ENCODE measurements at regions not wholly inside any gene's neighbourhood (a gene's known extent, or its start where the extent isn't known, plus 50 kb on each side); places are given as distances from the start of the nearest gene placed in this dataset.
A peak's percentile ranks its signal among the peaks of the same experiment; 100 is the strongest.

DNA sequence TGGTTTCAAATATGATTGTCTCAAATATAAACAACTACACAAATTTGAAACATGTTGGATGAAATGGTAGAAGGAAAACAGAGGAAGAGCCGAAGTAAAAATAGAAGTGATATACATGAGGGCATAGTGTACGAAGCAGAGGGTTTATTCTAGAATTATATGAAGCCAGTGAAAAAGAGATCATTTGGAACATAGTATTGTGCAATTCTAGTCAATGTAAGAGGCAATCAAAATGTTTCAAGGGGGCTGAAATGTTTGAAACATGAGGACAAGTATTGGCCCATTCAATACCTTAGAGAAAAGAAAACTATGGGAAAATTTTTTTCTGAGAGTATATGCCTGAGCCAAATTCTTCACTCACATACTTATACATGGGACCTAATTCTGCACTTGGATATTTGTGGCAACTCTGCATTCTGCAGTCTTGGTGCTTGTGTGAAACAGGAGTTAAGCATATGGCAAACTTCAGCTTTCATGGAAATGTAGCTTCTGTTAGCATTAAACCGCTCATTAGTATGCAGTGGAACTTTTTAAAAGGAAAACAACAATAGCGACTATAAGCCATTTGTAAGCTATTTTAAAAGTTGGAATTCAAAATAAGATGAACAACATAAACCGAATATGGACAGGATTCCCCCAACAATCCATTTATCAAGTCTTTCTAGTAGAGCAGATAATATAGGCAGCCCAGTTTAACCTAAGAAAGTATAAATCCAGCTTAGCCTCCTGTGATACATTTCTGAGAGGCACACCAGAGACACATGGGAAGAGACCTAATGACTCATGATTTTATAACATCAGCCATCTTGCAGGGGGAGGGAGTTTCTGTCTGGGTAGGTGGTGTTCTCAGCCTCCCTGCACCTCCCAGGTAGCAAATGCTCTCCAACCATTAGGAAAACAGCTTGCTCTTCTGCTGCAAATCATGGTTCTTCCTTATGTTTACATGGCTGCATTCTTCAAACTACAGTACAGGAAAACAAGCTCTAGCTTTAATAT is 197.8 kb downstream of the PAX3 start:
- Histone ChIP-seq H4K20me1 (replicated peaks; ENCODE audit: insufficient read depth) (no peaks in the 10 kb centered on the region), H3K9me2 (ENCODE audit: insufficient read depth) (no peaks in the 10 kb centered on the region), H3K4me2 (peak overlapping the region; percentile 14; the same call in 1 of the 2 replicates), H3K27me3 (ENCODE audit: insufficient read depth) (no peaks in the 10 kb centered on the region), H3K27ac (ENCODE audit: low read depth) (no peak overlapping the region), H2AFZ (peak overlapping the region; percentile 74; the same call in 1 of the 2 replicates), H3K4me3 (no peak overlapping the region), H3K4me1 (ENCODE audit: insufficient read depth) (peaks cover 33% of the 10 kb centered on the region), H3K36me3 (ENCODE audit: insufficient read depth) (no peaks in the 10 kb centered on the region), H3K79me2 (replicated peaks; ENCODE audit: insufficient read depth) (no peaks in the 10 kb centered on the region), H3F3A (replicated peaks; ENCODE audit: low read depth) (no peaks in the 10 kb centered on the region)
- Mint-ChIP-seq H3K4me1 (peaks cover 40% of the 10 kb centered on the region), H3K9me3 (no peaks in the 10 kb centered on the region), H3K36me3 (ENCODE audit: low read depth) (no peaks in the 10 kb centered on the region), H3K4me3 (no peak overlapping the region), H3K27me3 (ENCODE audit: insufficient read depth, low read depth, poor library complexity) (no peaks in the 10 kb centered on the region), H3K27ac (no peak overlapping the region; the same call in 1 of the 2 replicates)
- ATAC-seq = no peak
- DNase-seq (ENCODE audit: low spot score) = no peak
- TF ChIP-seq CREB1 (CRISPR knock-in tag; IDR thresholded peaks at IDR 0.05; ENCODE audit: low read depth) (no peak), ZNF114 (CRISPR knock-in tag; IDR thresholded peaks at IDR 0.05) (no peak), EZH2 (IDR thresholded peaks at IDR 0.05; ENCODE audit: low read depth, unreplicated experiment) (no peak), POLR2AphosphoS5 (IDR thresholded peaks at IDR 0.05; ENCODE audit: low read depth) (no peak), JUNB (IDR thresholded peaks at IDR 0.05; ENCODE audit: unreplicated experiment) (no peak), STAT1 (IDR thresholded peaks at IDR 0.05; ENCODE audit: unreplicated experiment) (no peak), ZNF331 (CRISPR knock-in tag; IDR thresholded peaks at IDR 0.05; ENCODE audit: low read depth) (no peak), NANOG (IDR thresholded peaks at IDR 0.05; ENCODE audit: borderline replicate concordance) (no peak), EZH2phosphoT487 (IDR thresholded peaks at IDR 0.05; ENCODE audit: unreplicated experiment) (no peak)
- TF ChIP-seq, protein P1, sequence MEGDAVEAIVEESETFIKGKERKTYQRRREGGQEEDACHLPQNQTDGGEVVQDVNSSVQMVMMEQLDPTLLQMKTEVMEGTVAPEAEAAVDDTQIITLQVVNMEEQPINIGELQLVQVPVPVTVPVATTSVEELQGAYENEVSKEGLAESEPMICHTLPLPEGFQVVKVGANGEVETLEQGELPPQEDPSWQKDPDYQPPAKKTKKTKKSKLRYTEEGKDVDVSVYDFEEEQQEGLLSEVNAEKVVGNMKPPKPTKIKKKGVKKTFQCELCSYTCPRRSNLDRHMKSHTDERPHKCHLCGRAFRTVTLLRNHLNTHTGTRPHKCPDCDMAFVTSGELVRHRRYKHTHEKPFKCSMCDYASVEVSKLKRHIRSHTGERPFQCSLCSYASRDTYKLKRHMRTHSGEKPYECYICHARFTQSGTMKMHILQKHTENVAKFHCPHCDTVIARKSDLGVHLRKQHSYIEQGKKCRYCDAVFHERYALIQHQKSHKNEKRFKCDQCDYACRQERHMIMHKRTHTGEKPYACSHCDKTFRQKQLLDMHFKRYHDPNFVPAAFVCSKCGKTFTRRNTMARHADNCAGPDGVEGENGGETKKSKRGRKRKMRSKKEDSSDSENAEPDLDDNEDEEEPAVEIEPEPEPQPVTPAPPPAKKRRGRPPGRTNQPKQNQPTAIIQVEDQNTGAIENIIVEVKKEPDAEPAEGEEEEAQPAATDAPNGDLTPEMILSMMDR (conservative IDR thresholded peaks at IDR 0.05; ENCODE audit: low read depth in 2 of 2) = no peak
- TF ChIP-seq, protein P2, sequence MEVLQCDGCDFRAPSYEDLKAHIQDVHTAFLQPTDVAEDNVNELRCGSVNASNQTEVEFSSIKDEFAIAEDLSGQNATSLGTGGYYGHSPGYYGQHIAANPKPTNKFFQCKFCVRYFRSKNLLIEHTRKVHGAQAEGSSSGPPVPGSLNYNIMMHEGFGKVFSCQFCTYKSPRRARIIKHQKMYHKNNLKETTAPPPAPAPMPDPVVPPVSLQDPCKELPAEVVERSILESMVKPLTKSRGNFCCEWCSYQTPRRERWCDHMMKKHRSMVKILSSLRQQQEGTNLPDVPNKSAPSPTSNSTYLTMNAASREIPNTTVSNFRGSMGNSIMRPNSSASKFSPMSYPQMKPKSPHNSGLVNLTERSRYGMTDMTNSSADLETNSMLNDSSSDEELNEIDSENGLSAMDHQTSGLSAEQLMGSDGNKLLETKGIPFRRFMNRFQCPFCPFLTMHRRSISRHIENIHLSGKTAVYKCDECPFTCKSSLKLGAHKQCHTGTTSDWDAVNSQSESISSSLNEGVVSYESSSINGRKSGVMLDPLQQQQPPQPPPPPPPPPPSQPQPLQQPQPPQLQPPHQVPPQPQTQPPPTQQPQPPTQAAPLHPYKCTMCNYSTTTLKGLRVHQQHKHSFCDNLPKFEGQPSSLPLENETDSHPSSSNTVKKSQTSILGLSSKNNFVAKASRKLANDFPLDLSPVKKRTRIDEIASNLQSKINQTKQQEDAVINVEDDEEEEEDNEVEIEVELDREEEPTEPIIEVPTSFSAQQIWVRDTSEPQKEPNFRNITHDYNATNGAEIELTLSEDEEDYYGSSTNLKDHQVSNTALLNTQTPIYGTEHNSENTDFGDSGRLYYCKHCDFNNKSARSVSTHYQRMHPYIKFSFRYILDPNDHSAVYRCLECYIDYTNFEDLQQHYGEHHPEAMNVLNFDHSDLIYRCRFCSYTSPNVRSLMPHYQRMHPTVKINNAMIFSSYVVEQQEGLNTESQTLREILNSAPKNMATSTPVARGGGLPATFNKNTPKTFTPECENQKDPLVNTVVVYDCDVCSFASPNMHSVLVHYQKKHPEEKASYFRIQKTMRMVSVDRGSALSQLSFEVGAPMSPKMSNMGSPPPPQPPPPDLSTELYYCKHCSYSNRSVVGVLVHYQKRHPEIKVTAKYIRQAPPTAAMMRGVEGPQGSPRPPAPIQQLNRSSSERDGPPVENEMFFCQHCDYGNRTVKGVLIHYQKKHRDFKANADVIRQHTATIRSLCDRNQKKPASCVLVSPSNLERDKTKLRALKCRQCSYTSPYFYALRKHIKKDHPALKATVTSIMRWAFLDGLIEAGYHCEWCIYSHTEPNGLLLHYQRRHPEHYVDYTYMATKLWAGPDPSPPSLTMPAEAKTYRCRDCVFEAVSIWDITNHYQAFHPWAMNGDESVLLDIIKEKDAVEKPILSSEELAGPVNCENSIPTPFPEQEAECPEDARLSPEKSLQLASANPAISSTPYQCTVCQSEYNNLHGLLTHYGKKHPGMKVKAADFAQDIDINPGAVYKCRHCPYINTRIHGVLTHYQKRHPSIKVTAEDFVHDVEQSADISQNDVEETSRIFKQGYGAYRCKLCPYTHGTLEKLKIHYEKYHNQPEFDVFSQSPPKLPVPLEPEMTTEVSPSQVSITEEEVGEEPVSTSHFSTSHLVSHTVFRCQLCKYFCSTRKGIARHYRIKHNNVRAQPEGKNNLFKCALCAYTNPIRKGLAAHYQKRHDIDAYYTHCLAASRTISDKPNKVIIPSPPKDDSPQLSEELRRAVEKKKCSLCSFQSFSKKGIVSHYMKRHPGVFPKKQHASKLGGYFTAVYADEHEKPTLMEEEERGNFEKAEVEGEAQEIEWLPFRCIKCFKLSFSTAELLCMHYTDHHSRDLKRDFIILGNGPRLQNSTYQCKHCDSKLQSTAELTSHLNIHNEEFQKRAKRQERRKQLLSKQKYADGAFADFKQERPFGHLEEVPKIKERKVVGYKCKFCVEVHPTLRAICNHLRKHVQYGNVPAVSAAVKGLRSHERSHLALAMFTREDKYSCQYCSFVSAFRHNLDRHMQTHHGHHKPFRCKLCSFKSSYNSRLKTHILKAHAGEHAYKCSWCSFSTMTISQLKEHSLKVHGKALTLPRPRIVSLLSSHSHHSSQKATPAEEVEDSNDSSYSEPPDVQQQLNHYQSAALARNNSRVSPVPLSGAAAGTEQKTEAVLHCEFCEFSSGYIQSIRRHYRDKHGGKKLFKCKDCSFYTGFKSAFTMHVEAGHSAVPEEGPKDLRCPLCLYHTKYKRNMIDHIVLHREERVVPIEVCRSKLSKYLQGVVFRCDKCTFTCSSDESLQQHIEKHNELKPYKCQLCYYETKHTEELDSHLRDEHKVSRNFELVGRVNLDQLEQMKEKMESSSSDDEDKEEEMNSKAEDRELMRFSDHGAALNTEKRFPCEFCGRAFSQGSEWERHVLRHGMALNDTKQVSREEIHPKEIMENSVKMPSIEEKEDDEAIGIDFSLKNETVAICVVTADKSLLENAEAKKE (CRISPR knock-in tag; IDR thresholded peaks at IDR 0.05) = no peak
- TF ChIP-seq, protein P3, sequence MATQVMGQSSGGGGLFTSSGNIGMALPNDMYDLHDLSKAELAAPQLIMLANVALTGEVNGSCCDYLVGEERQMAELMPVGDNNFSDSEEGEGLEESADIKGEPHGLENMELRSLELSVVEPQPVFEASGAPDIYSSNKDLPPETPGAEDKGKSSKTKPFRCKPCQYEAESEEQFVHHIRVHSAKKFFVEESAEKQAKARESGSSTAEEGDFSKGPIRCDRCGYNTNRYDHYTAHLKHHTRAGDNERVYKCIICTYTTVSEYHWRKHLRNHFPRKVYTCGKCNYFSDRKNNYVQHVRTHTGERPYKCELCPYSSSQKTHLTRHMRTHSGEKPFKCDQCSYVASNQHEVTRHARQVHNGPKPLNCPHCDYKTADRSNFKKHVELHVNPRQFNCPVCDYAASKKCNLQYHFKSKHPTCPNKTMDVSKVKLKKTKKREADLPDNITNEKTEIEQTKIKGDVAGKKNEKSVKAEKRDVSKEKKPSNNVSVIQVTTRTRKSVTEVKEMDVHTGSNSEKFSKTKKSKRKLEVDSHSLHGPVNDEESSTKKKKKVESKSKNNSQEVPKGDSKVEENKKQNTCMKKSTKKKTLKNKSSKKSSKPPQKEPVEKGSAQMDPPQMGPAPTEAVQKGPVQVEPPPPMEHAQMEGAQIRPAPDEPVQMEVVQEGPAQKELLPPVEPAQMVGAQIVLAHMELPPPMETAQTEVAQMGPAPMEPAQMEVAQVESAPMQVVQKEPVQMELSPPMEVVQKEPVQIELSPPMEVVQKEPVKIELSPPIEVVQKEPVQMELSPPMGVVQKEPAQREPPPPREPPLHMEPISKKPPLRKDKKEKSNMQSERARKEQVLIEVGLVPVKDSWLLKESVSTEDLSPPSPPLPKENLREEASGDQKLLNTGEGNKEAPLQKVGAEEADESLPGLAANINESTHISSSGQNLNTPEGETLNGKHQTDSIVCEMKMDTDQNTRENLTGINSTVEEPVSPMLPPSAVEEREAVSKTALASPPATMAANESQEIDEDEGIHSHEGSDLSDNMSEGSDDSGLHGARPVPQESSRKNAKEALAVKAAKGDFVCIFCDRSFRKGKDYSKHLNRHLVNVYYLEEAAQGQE (IDR thresholded peaks at IDR 0.05; ENCODE audit: unreplicated experiment) = no peak
- TF ChIP-seq, protein P4, sequence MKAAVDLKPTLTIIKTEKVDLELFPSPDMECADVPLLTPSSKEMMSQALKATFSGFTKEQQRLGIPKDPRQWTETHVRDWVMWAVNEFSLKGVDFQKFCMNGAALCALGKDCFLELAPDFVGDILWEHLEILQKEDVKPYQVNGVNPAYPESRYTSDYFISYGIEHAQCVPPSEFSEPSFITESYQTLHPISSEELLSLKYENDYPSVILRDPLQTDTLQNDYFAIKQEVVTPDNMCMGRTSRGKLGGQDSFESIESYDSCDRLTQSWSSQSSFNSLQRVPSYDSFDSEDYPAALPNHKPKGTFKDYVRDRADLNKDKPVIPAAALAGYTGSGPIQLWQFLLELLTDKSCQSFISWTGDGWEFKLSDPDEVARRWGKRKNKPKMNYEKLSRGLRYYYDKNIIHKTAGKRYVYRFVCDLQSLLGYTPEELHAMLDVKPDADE (IDR thresholded peaks at IDR 0.05) = no peak
